Fibroblast of the aortic adventitia (primary cell): ENCODE measurements at regions not wholly inside any gene's neighbourhood (a gene's known extent, or its start where the extent isn't known, plus 50 kb on each side); places are given as distances from the start of the nearest gene placed in this dataset.
A peak's percentile ranks its signal among the peaks of the same experiment; 100 is the strongest.

Source experiments
- DNase-seq: peaks from one replicate; pipeline ENCODE4 v3.0.0-alpha.2; 2010; ENCODE audit warnings: low read depth
- H3K4me3 ChIP-seq: 2 replicates; pipeline ENCODE4 v1.5.1; 2011; ENCODE audit warnings: low read depth, mild to moderate bottlenecking, control low read depth, low read length, moderate library complexity
- CTCF ChIP-seq: IDR thresholded peaks from 2 replicates; pipeline ENCODE4 v1.5.1; 2011; ENCODE audit warnings: mild to moderate bottlenecking, low read length, control low read depth, inconsistent platforms; ENCODE audit not compliant: insufficient read depth

GRCh38 chr13:22749626-22750025, 431.2 kb upstream of the SGCG start:
- no peak for DNase-seq
- TF ChIP-seq CTCF, result no peak
- no peak overlapping the region for H3K4me3 ChIP-seq

- no peak overlapping the region for H3K4me3 ChIP-seq
- DNase-seq, result peak; percentile 7
- peak; percentile 6 for TF ChIP-seq CTCF
Measured at GRCh38 chr13:22757530-22758120, 423.2 kb upstream of the SGCG start.

GRCh38 chr13:22758245-22758644, 422.5 kb upstream of the SGCG start:
- no peak for DNase-seq
- H3K4me3 ChIP-seq, result no peak overlapping the region
- no peak for TF ChIP-seq CTCF

GRCh38 chr13:22761709-22762108, 419.1 kb upstream of the SGCG start:
- no peak overlapping the region for H3K4me3 ChIP-seq
- DNase-seq, result no peak
- TF ChIP-seq CTCF, result no peak

- H3K4me3 ChIP-seq, result no peak overlapping the region
- no peak for TF ChIP-seq CTCF
- DNase-seq, result no peak
Measured at GRCh38 chr13:22765547-22765946, 415.2 kb upstream of the SGCG start.

GRCh38 chr13:22770891-22771290, 409.9 kb upstream of the SGCG start:
- no peak for TF ChIP-seq CTCF
- no peak for DNase-seq

GRCh38 chr13:22773465-22773864, 407.3 kb upstream of the SGCG start:
- no peak for TF ChIP-seq CTCF
- DNase-seq, result no peak
- no peak overlapping the region for H3K4me3 ChIP-seq

More at GRCh38 chr13:22770891-22771290, 409.9 kb upstream of the SGCG start:
- no peak overlapping the region for H3K4me3 ChIP-seq
